Coronary artery (tissue), 2 donors: ENCODE measurements at regions not wholly inside any gene's neighbourhood (a gene's known extent, or its start where the extent isn't known, plus 50 kb on each side); places are given as distances from the start of the nearest gene placed in this dataset.

Source experiments
- DNase-seq: peaks from one replicate; pipeline ENCODE4 v3.0.0-alpha.2; 2017; ENCODE audit warnings: low spot score
- H3K27ac ChIP-seq, 2 donors: fragments of 200-600 bp; sonication (generic); one replicate each; pipeline ENCODE4 v1.5.1; 2016 to 2019
- H3K4me3 ChIP-seq: fragments of 200-600 bp; sonication (generic); 2 replicates; pipeline ENCODE4 v1.5.1; 2016; ENCODE audit warnings: mild to moderate bottlenecking, moderate library complexity
- CTCF ChIP-seq: fragments of 200-600 bp; sonication (generic); IDR thresholded peaks from one replicate; pipeline ENCODE4 v1.5.1; 2019; ENCODE audit warnings: antibody characterized with exemption

DNA sequence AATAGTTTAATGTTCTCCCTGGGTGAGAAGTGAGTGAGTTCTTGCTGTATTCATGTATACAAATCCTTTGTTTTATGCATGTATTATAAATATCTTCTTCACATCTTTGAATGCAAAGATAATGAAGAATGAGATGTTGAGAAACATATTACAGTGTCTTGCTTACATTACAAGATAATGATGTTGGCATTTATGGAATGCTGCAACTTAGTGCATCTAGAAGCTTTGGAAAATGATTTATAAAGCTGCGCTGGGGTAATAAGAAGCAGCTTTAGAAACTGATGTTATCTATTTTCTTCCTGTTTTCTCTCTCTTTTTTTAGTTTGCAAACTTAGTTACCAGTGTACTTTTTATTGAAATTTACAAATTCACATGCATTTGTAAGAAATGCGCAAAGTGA, 673.4 kb downstream of the KCTD16 start:
- no peak overlapping the region for H3K27ac ChIP-seq
- no peak for TF ChIP-seq CTCF
- no peak overlapping the region for H3K4me3 ChIP-seq
- DNase-seq = no peak

- no peak overlapping the region for H3K4me3 ChIP-seq
- H3K27ac ChIP-seq = no peak overlapping the region
- no peak for DNase-seq
- TF ChIP-seq CTCF = no peak
These were observed 661.7 kb downstream of the KCTD16 start for GRCh38 chr5:144832416-144832815.

GRCh38 chr5:144831650-144832049, 661.0 kb downstream of the KCTD16 start:
- Histone ChIP-seq H3K4me3 (no peak overlapping the region), H3K27ac (no peak overlapping the region)
- no peak for DNase-seq
- TF ChIP-seq CTCF = no peak

DNA sequence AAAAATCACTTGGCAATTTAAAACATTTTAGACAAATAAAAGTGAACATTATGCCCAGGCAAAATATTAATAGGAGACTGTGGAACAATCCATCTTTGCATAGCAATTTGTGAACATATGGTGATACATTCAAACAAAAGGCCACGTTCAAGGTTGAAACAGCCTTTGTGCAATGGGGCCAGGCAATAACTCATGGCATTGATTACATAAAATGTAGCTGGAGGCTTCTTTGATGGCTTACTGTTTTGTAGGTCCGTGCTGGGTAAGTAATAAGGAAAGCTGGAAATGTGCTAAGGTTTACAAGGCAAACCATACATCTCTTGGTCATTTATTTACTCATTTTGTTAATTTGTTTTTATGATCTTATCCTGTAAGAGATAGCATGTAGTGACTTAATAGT, 651.8 kb downstream of the KCTD16 start:
- Histone ChIP-seq H3K27ac (no peak overlapping the region), H3K4me3 (no peak overlapping the region)
- TF ChIP-seq CTCF = no peak
- no peak for DNase-seq

- DNase-seq = no peak
- Histone ChIP-seq H3K4me3 (no peak overlapping the region), H3K27ac (no peak overlapping the region)
- no peak for TF ChIP-seq CTCF
These were observed 649.6 kb downstream of the KCTD16 start for GRCh38 chr5:144820278-144820677.

DNA sequence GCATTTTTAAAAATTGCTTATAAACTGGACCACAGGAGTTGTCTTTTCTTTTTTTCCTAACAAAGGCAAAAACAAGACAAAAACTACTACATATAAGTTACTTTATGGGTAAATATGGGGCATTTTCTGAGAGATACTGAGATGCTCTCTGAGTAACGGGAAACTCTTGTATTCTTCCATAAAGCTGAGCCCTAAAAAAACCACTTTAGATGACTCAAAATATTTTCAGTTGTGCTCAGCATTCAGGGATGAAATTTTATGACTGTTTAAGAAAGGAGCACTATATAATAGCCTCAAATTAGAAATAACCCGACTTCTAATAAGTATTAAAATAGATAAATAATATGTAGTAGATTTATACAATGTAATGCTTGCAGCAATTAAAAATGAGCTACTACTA, 644.5 kb downstream of the KCTD16 start:
- DNase-seq = no peak
- H3K27ac ChIP-seq = no peak overlapping the region
- no peak overlapping the region for H3K4me3 ChIP-seq
- no peak for TF ChIP-seq CTCF

- H3K4me3 ChIP-seq = no peak overlapping the region
- no peak for TF ChIP-seq CTCF
- DNase-seq = no peak
- H3K27ac ChIP-seq = no peak overlapping the region
These were observed 642.1 kb downstream of the KCTD16 start for GRCh38 chr5:144812763-144813162.
